Mesendoderm (in vitro differentiated cells): ENCODE measurements at regions not wholly inside any gene's neighbourhood (a gene's known extent, or its start where the extent isn't known, plus 50 kb on each side); places are given as distances from the start of the nearest gene placed in this dataset.

ENCODE experiments used
- DNase-seq: peaks from one replicate; pipeline ENCODE4 v3.0.0; 2013
- H2AK5ac ChIP-seq: 2 replicates; pipeline ENCODE4 v1.6.1; 2013; ENCODE audit warnings: low read length, inconsistent platforms
- H2BK120ac ChIP-seq: 2 replicates; pipeline ENCODE4 v1.6.1; 2013; ENCODE audit warnings: low read depth, mild to moderate bottlenecking, low read length, moderate library complexity, mixed read lengths
- H2BK15ac ChIP-seq: replicated peaks from 2 replicates; pipeline ENCODE4 v1.6.1; 2013; ENCODE audit warnings: low read depth, mild to moderate bottlenecking, moderate library complexity
- H2BK5ac ChIP-seq: 2 replicates; pipeline ENCODE4 v1.6.1; 2013; ENCODE audit warnings: low read length, inconsistent platforms
- H3K18ac ChIP-seq: 2 replicates; pipeline ENCODE4 v1.6.1; 2013; ENCODE audit warnings: mild to moderate bottlenecking, low read length, mixed read lengths
- H3K23ac ChIP-seq: one replicate; pipeline ENCODE4 v1.6.1; 2013; ENCODE audit warnings: low read length
- H3K27ac ChIP-seq: 2 replicates; pipeline ENCODE4 v1.5.1; 2013; ENCODE audit warnings: low read depth, mild to moderate bottlenecking, inconsistent platforms, low read length, moderate library complexity
- H3K27me3 ChIP-seq: 2 replicates; pipeline ENCODE4 v1.6.1; 2013; ENCODE audit warnings: low read length, control low read depth, mild to moderate bottlenecking, inconsistent platforms; ENCODE audit not compliant: insufficient read depth, poor library complexity
- H3K36me3 ChIP-seq: 2 replicates; pipeline ENCODE4 v1.6.1; 2013; ENCODE audit warnings: low read length, inconsistent platforms; ENCODE audit not compliant: control insufficient read depth, insufficient read depth
- H3K4ac ChIP-seq: one replicate; pipeline ENCODE4 v1.6.1; 2013; ENCODE audit warnings: low read depth, mild to moderate bottlenecking, low read length, moderate library complexity
- H3K4me1 ChIP-seq: 2 replicates; pipeline ENCODE4 v1.6.1; 2013; ENCODE audit warnings: low read depth, low read length, inconsistent platforms; ENCODE audit not compliant: control insufficient read depth
- H3K4me2 ChIP-seq: 2 replicates; pipeline ENCODE4 v1.6.1; 2013; ENCODE audit warnings: low read length
- H3K4me3 ChIP-seq: 2 replicates; pipeline ENCODE4 v1.5.1; 2013; ENCODE audit warnings: mild to moderate bottlenecking, low read length
- H3K56ac ChIP-seq: one replicate; pipeline ENCODE4 v1.6.1; 2013; ENCODE audit warnings: low read length
- H3K79me1 ChIP-seq: 2 replicates; pipeline ENCODE4 v1.6.1; 2013; ENCODE audit warnings: low read length, inconsistent platforms
- H3K79me2 ChIP-seq: 2 replicates; pipeline ENCODE4 v1.6.1; 2013; ENCODE audit warnings: mild to moderate bottlenecking, low read length; ENCODE audit not compliant: control insufficient read depth, insufficient read depth
- H3K9ac ChIP-seq: 2 replicates; pipeline ENCODE4 v1.6.1; 2013; ENCODE audit warnings: low read length, inconsistent platforms
- H4K5ac ChIP-seq: one replicate; pipeline ENCODE4 v1.6.1; 2013; ENCODE audit warnings: low read length
- H4K8ac ChIP-seq: one replicate; pipeline ENCODE4 v1.6.1; 2013; ENCODE audit warnings: low read depth, mild to moderate bottlenecking, control low read depth, low read length, moderate library complexity
- WGBS: extraction: QIAGEN DNeasy Blood & Tissue Kit; methylation state at CpG from one replicate; pipeline ENCODE4 v1.1.7; 2013; ENCODE audit warnings: low lambda C conversion rate, missing lambda C conversion rate; ENCODE audit not compliant: insufficient coverage; ENCODE audit errors: extremely low coverage; 5-methylcytosine and 5-hydroxymethylcytosine counted together

GRCh38 chr2:226274143-226274542 is 525.5 kb downstream of the IRS1 start:
- no peak overlapping the region for H2BK15ac ChIP-seq
- DNase-seq = no peak
- no peak overlapping the region for H3K4ac ChIP-seq
- no peak overlapping the region for H3K4me2 ChIP-seq
- no peaks in the 10 kb centered on the region for H3K79me1 ChIP-seq
- no peaks in the 10 kb centered on the region for H3K27me3 ChIP-seq
- H2AK5ac ChIP-seq = no peak overlapping the region
- H3K79me2 ChIP-seq = no peaks in the 10 kb centered on the region
- H3K23ac ChIP-seq = no peak overlapping the region
- no CpG with 5 or more reads among the region's 8 CpGs for WGBS
- H3K27ac ChIP-seq = no peak overlapping the region
- no peaks in the 10 kb centered on the region for H3K36me3 ChIP-seq
- no peak overlapping the region for H3K18ac ChIP-seq
- no peak overlapping the region for H3K4me3 ChIP-seq
- H3K56ac ChIP-seq = no peak overlapping the region
- H2BK120ac ChIP-seq = no peak overlapping the region
- H4K8ac ChIP-seq = no peak overlapping the region
- no peak overlapping the region for H3K9ac ChIP-seq
- no peak overlapping the region for H4K5ac ChIP-seq
- H3K4me1 ChIP-seq = no peaks in the 10 kb centered on the region
- H2BK5ac ChIP-seq = no peak overlapping the region

- Histone ChIP-seq H3K4ac (no peak overlapping the region), H4K5ac (no peak overlapping the region)
- DNase-seq = no peak
Observed at GRCh38 chr2:226273440-226273839, 526.2 kb downstream of the IRS1 start.

GRCh38 chr2:226272435-226272834 is 527.2 kb downstream of the IRS1 start:
- Histone ChIP-seq H3K4me2 (no peak overlapping the region), H2AK5ac (no peak overlapping the region), H3K56ac (no peak overlapping the region), H3K4me1 (no peaks in the 10 kb centered on the region), H3K27ac (no peak overlapping the region), H3K4ac (no peak overlapping the region), H4K5ac (no peak overlapping the region), H4K8ac (no peak overlapping the region), H2BK120ac (no peak overlapping the region), H2BK5ac (no peak overlapping the region), H3K36me3 (no peaks in the 10 kb centered on the region), H3K79me1 (no peaks in the 10 kb centered on the region), H3K4me3 (no peak overlapping the region), H3K9ac (no peak overlapping the region), H3K23ac (no peak overlapping the region), H3K27me3 (no peaks in the 10 kb centered on the region), H2BK15ac (no peak overlapping the region), H3K18ac (no peak overlapping the region), H3K79me2 (no peaks in the 10 kb centered on the region)
- DNase-seq = no peak
- no CpG with 5 or more reads among the region's 1 CpG for WGBS

More at GRCh38 chr2:226273440-226273839, 526.2 kb downstream of the IRS1 start:
- H3K4me2 ChIP-seq = no peak overlapping the region
- H2BK15ac ChIP-seq = no peak overlapping the region
- no peak overlapping the region for H2BK5ac ChIP-seq
- no peak overlapping the region for H3K9ac ChIP-seq
- no peak overlapping the region for H4K8ac ChIP-seq
- no peak overlapping the region for H3K18ac ChIP-seq
- no peaks in the 10 kb centered on the region for H3K79me2 ChIP-seq
- no peaks in the 10 kb centered on the region for H3K36me3 ChIP-seq
- H2BK120ac ChIP-seq = no peak overlapping the region
- no peak overlapping the region for H3K23ac ChIP-seq
- no peak overlapping the region for H3K56ac ChIP-seq
- H3K4me1 ChIP-seq = no peaks in the 10 kb centered on the region
- H3K27ac ChIP-seq = no peak overlapping the region
- no peaks in the 10 kb centered on the region for H3K79me1 ChIP-seq
- no peak overlapping the region for H3K4me3 ChIP-seq
- H3K27me3 ChIP-seq = no peaks in the 10 kb centered on the region
- no peak overlapping the region for H2AK5ac ChIP-seq

GRCh38 chr2:226270285-226271058 is 529.1 kb downstream of the IRS1 start:
- Histone ChIP-seq H3K18ac (no peak overlapping the region), H3K4me1 (no peaks in the 10 kb centered on the region), H4K8ac (no peak overlapping the region), H3K36me3 (no peaks in the 10 kb centered on the region), H3K56ac (no peak overlapping the region), H3K23ac (no peak overlapping the region), H3K4ac (no peak overlapping the region), H3K4me3 (no peak overlapping the region), H2BK15ac (no peak overlapping the region), H3K4me2 (no peak overlapping the region), H3K27ac (no peak overlapping the region), H4K5ac (no peak overlapping the region), H3K27me3 (no peaks in the 10 kb centered on the region), H3K9ac (no peak overlapping the region), H2BK5ac (no peak overlapping the region), H2BK120ac (no peak overlapping the region), H3K79me1 (no peaks in the 10 kb centered on the region), H2AK5ac (no peak overlapping the region), H3K79me2 (no peaks in the 10 kb centered on the region)
- no CpG with 5 or more reads among the region's 6 CpGs for WGBS
- no peak for DNase-seq

- Histone ChIP-seq H3K79me2 (no peaks in the 10 kb centered on the region), H3K4me3 (no peak overlapping the region), H2BK5ac (no peak overlapping the region), H3K27me3 (no peaks in the 10 kb centered on the region), H3K9ac (no peak overlapping the region), H3K23ac (no peak overlapping the region), H2AK5ac (no peak overlapping the region), H2BK15ac (no peak overlapping the region), H2BK120ac (no peak overlapping the region), H3K18ac (no peak overlapping the region), H3K4me2 (no peak overlapping the region), H3K4me1 (no peaks in the 10 kb centered on the region), H3K36me3 (no peaks in the 10 kb centered on the region), H3K79me1 (no peaks in the 10 kb centered on the region), H4K5ac (no peak overlapping the region), H3K56ac (no peak overlapping the region), H4K8ac (no peak overlapping the region), H3K27ac (no peak overlapping the region), H3K4ac (no peak overlapping the region)
- no CpG with 5 or more reads among the region's 3 CpGs for WGBS
- no peak for DNase-seq
Observed at GRCh38 chr2:226267516-226268289, 531.9 kb downstream of the IRS1 start.
